ENCODE measurements at regions not wholly inside any gene's neighbourhood (a gene's known extent, or its start where the extent isn't known, plus 50 kb on each side); places are given as distances from the start of the nearest gene placed in this dataset.

GRCh38 chr17:77058016-77058415, 82.8 kb upstream of the SEC14L1 start:
- no peak for TF ChIP-seq CTCF (IDR thresholded peaks at IDR 0.05; ENCODE audit: poor library complexity, severe bottlenecking)
- TF ChIP-seq REST (IDR thresholded peaks at IDR 0.05; ENCODE audit: borderline replicate concordance): no peak
- TF ChIP-seq EP300 (conservative IDR thresholded peaks at IDR 0.05; ENCODE audit: poor library complexity, severe bottlenecking): no peak
- no peak for TF ChIP-seq RAD21 (conservative IDR thresholded peaks at IDR 0.05)
- no peak for TF ChIP-seq POLR2AphosphoS5 (IDR thresholded peaks at IDR 0.05)
- TF ChIP-seq EZH2 (IDR thresholded peaks at IDR 0.05; ENCODE audit: borderline replicate concordance, insufficient read depth, low read length, poor library complexity, severe bottlenecking): no peak
- no peak for TF ChIP-seq MXI1 (conservative IDR thresholded peaks at IDR 0.05; ENCODE audit: poor library complexity, severe bottlenecking)
